Natural killer cell treated with Interleukin-12 subunit alpha and Interleukin-12 subunit beta and Interleukin-15 and Interleukin-18, amount 100 ng/mL, for 72 hours (primary cell): ENCODE measurements at regions not wholly inside any gene's neighbourhood (a gene's known extent, or its start where the extent isn't known, plus 50 kb on each side); places are given as distances from the start of the nearest gene placed in this dataset.

Experiments
- ATAC-seq, 2 donors: fragments of 150-1000 bp; cut with Tn5 transposase in 1 of 2; sonication (Bioruptor Pico), chemical (Tn5 transposase) in 1 of 2; 2 replicates each; pipeline ENCODE4 v1.10.0; 2021
- DNase-seq: peaks from one replicate; pipeline ENCODE4 v3.0.0; 2022; ENCODE audit warnings: low spot score
- H3K27ac Mint-ChIP-seq, 2 donors: 1 replicate in 1 of 2; 2 replicates in 1 of 2; pipeline ENCODE4 v1.8.0; 2022; ENCODE audit warnings: mixed read lengths in 2 of 2, mild to moderate bottlenecking in 1 of 2, moderate library complexity in 1 of 2
- H3K27me3 Mint-ChIP-seq, 2 donors: 1 replicate in 1 of 2; 2 replicates in 1 of 2; pipeline ENCODE4 v1.8.0; 2022; ENCODE audit warnings: mixed read lengths in 2 of 2
- H3K36me3 Mint-ChIP-seq: one replicate; pipeline ENCODE4 v1.8.0; 2022; ENCODE audit warnings: mixed read lengths
- H3K4me1 Mint-ChIP-seq, 2 donors: 1 replicate in 1 of 2; 2 replicates in 1 of 2; pipeline ENCODE4 v1.8.0; 2022; ENCODE audit warnings: low read depth in 2 of 2, mixed read lengths in 2 of 2, mild to moderate bottlenecking in 1 of 2
- H3K4me3 Mint-ChIP-seq: one replicate; pipeline ENCODE4 v1.8.0; 2022; ENCODE audit warnings: mixed read lengths
- H3K9me3 Mint-ChIP-seq: 2 replicates; pipeline ENCODE4 v1.8.0; 2022; ENCODE audit warnings: mixed read lengths

DNA sequence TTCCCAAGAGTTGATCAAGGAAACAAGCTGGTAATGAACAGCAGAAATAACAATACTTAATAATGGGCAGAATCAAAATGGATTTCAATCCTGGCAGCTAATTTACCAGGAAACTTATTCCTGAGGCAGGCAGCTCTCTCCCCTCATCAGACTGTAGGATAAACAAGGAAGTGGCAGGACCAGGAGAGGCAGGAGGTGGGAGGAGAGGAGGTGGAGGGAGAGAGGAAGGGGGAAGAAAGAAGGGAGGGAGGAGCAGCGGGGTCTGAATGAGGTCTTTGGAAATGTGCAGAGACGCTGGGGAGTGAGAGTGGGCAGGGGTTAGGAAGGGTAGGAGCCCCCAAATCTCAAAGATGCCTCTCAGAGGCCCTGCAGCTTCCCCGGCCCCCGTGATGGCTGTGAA is 231.5 kb downstream of the BCOR start:
- H3K36me3 Mint-ChIP-seq: no peaks in the 10 kb centered on the region
- peaks cover 32 to 34% of the 10 kb centered on the region in 2 donors for H3K4me1 Mint-ChIP-seq
- H3K4me3 Mint-ChIP-seq: no peak overlapping the region
- DNase-seq (no peak), ATAC-seq (no peak)
- no peaks in the 10 kb centered on the region for H3K9me3 Mint-ChIP-seq
- H3K27me3 Mint-ChIP-seq: peaks cover 0 to 16% of the 10 kb centered on the region in 2 donors
- H3K27ac Mint-ChIP-seq: peak overlapping the region in 1 of 2 donors; percentile 52

DNA sequence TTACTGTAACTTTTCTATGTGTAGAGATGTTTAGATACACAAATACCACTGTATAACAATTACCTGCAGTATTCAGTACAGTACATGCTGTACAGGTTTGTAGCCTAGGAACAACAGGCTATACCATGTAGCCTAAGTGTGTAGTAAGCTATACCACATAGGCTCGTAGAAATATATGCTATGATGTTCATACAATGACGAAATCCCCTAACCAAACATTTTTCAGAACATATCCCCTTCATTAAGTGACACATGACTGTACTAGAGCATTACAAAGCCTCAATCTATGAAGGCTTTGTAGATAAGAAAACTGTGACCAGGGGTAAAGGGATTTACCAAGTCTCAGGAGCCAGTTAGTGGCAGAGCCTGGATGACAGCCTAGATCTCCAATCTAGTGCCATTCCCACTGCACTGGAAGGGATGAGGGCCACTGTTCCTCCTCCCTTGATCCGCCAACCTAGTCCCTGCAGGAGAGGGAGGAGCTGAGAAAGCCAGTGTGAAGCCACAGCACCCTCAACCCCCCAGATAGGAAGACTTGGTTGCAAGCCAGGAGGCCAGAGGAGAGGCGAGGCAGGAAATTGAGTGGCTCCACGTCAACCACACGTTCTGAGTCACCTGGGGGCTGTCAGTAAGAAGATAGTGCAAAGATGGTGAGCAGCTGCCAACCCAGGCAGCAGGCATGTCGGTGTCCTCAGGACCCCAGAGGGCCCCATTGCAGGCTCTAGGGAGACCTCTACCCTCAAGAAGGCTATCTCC is 227.7 kb downstream of the BCOR start:
- Mint-ChIP-seq H3K36me3 (peaks cover 4% of the 10 kb centered on the region), H3K4me3 (peak overlapping the region; percentile 64), H3K27me3 (peaks cover 0 to 21% of the 10 kb centered on the region in 2 donors), H3K4me1 (peaks cover 44 to 46% of the 10 kb centered on the region in 2 donors), H3K27ac (peak overlapping the region; percentile 92 to 95), H3K9me3 (peaks cover 3% of the 10 kb centered on the region)
- ATAC-seq (peak; percentile 82 to 84), DNase-seq (peak; percentile 85)

- peak overlapping the region in 1 of 2 donors; percentile 95 for H3K27ac Mint-ChIP-seq
- H3K4me1 Mint-ChIP-seq: peaks cover 49 to 54% of the 10 kb centered on the region in 2 donors
- peaks cover 4% of the 10 kb centered on the region for H3K36me3 Mint-ChIP-seq
- H3K9me3 Mint-ChIP-seq: peaks cover 3% of the 10 kb centered on the region
- H3K4me3 Mint-ChIP-seq: peak overlapping the region; percentile 64
- ATAC-seq (no peak), DNase-seq (no peak)
- H3K27me3 Mint-ChIP-seq: peaks cover 0 to 28% of the 10 kb centered on the region in 2 donors
Measured at GRCh38 chrX:39871648-39872047, 226.1 kb downstream of the BCOR start.

DNA sequence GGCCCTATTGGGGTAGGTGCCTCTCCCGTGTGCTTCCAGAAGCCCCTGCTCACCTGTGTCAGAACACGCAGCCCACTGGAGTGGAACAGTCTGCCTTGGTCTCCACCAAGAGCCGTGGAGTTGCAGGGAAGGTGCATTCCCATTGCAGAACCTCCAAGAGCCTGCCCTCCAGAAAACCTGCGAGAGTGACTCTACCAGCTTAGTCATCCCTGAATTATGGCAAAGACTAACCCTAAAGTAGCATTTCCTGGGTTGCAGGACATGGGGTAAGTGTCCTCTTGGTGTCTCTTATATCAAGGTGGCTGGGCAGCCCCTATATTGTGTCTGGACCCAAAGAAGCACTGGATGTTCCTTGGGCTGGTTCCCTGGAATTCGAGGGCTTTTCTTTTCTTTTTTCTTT is 224.6 kb downstream of the BCOR start:
- Mint-ChIP-seq H3K27me3 (peaks cover 0 to 25% of the 10 kb centered on the region in 2 donors), H3K4me3 (peak overlapping the region; percentile 73), H3K4me1 (peaks cover 49 to 55% of the 10 kb centered on the region in 2 donors), H3K36me3 (peaks cover 4% of the 10 kb centered on the region), H3K9me3 (peaks cover 3% of the 10 kb centered on the region), H3K27ac (peak overlapping the region; percentile 87 to 95)
- no peak for DNase-seq
- peak in 1 of 2 donors; percentile 11 for ATAC-seq

- H3K9me3 Mint-ChIP-seq: peaks cover 3% of the 10 kb centered on the region
- H3K27ac Mint-ChIP-seq: peak overlapping the region; percentile 92 to 95
- ATAC-seq: peak; percentile 82 to 92
- peak; percentile 91 for DNase-seq
- peak overlapping the region; percentile 77 for H3K4me3 Mint-ChIP-seq
- H3K27me3 Mint-ChIP-seq: peaks cover 0 to 27% of the 10 kb centered on the region in 2 donors
- peaks cover 4% of the 10 kb centered on the region for H3K36me3 Mint-ChIP-seq
- peaks cover 40 to 50% of the 10 kb centered on the region in 2 donors for H3K4me1 Mint-ChIP-seq
Measured at GRCh38 chrX:39874202-39874816, 223.4 kb downstream of the BCOR start.

DNA sequence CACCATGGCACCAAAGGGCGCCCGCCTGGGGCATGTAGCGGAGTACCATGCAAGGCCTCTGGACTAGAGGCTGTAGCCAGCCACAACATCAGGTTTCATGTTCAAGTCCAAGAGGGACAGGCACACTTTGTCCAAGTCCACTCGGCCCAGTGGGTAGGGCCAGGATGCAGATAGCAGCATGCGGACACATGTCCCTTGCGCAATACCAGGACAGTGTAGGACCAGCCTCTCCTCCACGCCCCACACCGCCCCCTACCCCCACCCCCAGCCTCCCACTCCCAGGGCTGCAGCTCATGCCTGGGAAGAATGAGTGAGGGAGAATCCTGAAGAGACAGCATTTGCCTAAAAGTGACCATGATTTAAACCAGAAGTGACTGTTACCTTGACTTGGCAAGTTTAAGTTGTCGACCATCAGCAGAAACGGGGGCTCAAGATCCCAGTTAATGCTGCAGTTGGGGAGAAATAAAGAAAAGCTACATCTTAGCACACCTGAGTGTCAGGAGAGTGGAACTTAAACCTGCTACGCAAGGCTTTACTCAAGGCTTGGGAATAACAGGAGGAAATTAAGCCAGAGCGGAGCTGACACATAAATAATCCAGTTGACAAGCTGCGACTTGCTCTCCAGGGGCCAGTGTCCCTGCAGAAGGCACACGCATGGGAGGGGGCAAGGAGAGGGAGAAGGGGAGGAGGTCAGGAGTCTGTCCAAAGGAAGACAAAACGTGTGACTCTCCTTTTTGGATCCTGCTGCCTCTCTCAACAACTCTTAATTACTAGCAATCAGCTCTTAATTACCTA is 221.7 kb downstream of the BCOR start:
- Mint-ChIP-seq H3K27me3 (peaks cover 0 to 25% of the 10 kb centered on the region in 2 donors), H3K4me1 (peaks cover 29 to 42% of the 10 kb centered on the region in 2 donors), H3K27ac (peak overlapping the region in 1 of 2 donors; percentile 95), H3K9me3 (peaks cover 3% of the 10 kb centered on the region), H3K36me3 (peaks cover 4% of the 10 kb centered on the region), H3K4me3 (no peak overlapping the region)
- DNase-seq (no peak), ATAC-seq (no peak)

- Mint-ChIP-seq H3K27me3 (peaks cover 0 to 25% of the 10 kb centered on the region in 2 donors), H3K36me3 (peaks cover 5% of the 10 kb centered on the region), H3K4me1 (peaks cover 22 to 32% of the 10 kb centered on the region in 2 donors), H3K27ac (no peak overlapping the region), H3K4me3 (no peak overlapping the region), H3K9me3 (peaks cover 3% of the 10 kb centered on the region)
- ATAC-seq: no peak
- DNase-seq: no peak
Measured at GRCh38 chrX:39877905-39878304, 219.9 kb downstream of the BCOR start.

DNA sequence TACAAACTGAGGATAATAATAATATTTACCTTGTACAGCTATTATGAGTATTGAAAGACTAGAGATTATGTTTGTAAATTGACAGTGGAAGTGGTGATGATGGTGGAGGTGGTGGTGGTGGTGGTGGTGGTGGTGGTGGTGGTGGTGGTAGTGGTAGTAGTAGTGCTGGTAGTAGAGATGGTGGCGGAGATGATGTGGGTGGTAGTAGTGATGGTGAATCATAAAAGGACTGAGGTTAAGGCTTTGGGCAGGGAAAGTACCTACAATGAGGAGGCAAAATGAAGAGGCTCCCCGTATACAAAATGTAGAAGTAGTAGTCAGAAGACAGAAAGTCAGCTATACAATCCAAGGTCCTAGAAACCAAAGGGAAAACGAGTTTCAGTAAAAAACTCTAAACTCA is 214.1 kb downstream of the BCOR start:
- ATAC-seq: peak; percentile 93 to 96
- Mint-ChIP-seq H3K9me3 (peaks cover 7% of the 10 kb centered on the region), H3K36me3 (peaks cover 13% of the 10 kb centered on the region), H3K27ac (peak overlapping the region; percentile 11 to 68), H3K4me1 (peaks cover 15 to 21% of the 10 kb centered on the region in 2 donors), H3K4me3 (peak overlapping the region; percentile 75), H3K27me3 (peaks cover 0 to 17% of the 10 kb centered on the region in 2 donors)
- DNase-seq: peak; percentile 73

DNA sequence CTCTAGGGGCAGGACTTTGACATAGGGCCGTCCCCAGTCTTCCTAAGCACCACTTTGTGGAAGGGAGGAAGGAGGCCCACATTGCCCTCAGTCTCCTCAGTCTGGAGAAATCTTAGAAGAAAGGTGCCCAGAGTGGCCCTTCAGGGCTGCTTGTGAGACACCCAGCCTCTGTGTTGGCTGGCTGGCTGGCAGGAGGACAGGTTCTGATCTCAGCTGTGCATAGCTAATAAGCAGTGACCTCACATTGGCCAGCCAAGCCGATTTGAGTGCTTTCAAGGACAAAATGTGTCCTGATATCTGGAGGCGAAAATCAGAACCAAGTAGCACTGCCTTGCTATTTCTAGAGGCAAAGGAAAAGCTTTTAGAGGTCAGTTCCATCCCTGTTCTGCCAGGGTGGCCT is 211.5 kb downstream of the BCOR start:
- Mint-ChIP-seq H3K27ac (no peak overlapping the region), H3K36me3 (peaks cover 13% of the 10 kb centered on the region), H3K9me3 (peaks cover 7% of the 10 kb centered on the region), H3K4me3 (no peak overlapping the region), H3K27me3 (peaks cover 0 to 24% of the 10 kb centered on the region in 2 donors), H3K4me1 (peaks cover 14 to 21% of the 10 kb centered on the region in 2 donors)
- DNase-seq (no peak), ATAC-seq (no peak)

DNA sequence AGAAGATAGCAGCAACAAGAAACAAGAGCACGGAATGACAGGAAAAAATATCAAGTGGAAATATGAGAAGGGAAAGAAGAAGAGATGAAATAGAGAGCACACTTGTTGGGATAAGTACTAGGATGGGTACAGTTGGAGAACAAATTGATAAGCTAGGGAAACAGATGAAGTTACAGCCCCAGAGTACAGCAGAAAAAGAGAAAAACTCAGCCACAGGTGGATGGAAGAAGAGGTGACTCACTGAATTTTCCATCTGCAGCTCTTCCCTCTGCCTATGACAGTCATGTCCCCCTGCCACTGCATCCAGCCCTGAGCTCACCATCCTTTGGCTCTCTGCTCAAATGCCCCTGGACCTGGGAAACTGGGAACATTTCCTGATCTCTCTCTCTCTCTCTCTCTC is 209.0 kb downstream of the BCOR start:
- peaks cover 3% of the 10 kb centered on the region for H3K9me3 Mint-ChIP-seq
- no peak overlapping the region for H3K27ac Mint-ChIP-seq
- no peak for ATAC-seq
- no peak overlapping the region for H3K4me3 Mint-ChIP-seq
- DNase-seq: no peak
- H3K27me3 Mint-ChIP-seq: peaks cover 0 to 31% of the 10 kb centered on the region in 2 donors
- H3K4me1 Mint-ChIP-seq: peaks cover 12% of the 10 kb centered on the region in 2 donors
- peaks cover 4% of the 10 kb centered on the region for H3K36me3 Mint-ChIP-seq

DNA sequence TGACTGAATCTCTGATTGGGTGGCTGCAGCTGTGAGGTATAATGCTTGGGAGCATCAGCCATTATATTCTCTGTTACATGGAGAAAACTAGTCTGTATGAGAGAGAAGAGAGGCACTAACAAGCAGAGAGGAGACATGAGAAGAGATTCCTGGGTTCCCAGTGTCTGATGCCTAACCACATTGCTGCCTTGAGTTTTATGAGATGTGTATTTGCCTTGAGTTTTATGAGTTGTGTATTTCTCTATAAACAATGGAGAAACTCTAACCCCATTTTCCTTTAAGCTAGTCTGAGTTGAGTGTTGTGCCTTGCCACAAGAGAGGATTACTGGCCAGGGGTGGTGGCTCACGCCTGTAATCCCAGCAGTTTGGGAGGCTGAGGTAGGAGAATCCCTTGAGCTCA is 208.1 kb downstream of the BCOR start:
- peaks cover 2 to 5% of the 10 kb centered on the region in 2 donors for H3K4me1 Mint-ChIP-seq
- H3K9me3 Mint-ChIP-seq: no peaks in the 10 kb centered on the region
- H3K4me3 Mint-ChIP-seq: no peak overlapping the region

DNA sequence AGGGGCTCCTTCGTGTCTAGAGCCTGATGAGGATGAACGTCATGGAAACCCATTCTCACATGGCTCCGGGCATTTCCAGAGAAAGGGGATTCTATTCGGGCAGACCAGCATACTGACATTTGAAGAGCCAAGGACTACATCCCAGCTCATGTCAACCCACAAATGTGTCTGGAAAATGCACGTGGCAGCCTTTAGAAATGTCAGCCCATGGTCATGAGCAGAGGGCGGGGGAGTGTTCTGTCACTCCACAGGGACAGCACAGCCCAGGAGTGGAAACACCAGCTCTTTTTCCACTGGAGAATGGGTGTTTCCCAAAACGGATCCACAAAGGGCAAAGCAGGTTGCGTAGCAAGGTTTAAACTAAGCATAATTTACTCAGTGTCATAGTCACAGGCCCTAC is 207.0 kb downstream of the BCOR start:
- H3K4me3 Mint-ChIP-seq: no peak overlapping the region
- H3K4me1 Mint-ChIP-seq: peaks cover 0 to 4% of the 10 kb centered on the region in 2 donors
- no peaks in the 10 kb centered on the region for H3K36me3 Mint-ChIP-seq
- DNase-seq (no peak), ATAC-seq (no peak)
- H3K9me3 Mint-ChIP-seq: no peaks in the 10 kb centered on the region
- peaks cover 0 to 31% of the 10 kb centered on the region in 2 donors for H3K27me3 Mint-ChIP-seq
- no peak overlapping the region for H3K27ac Mint-ChIP-seq

More for the DNA sequence above, 208.1 kb downstream of the BCOR start:
- H3K36me3 Mint-ChIP-seq: no peaks in the 10 kb centered on the region
- H3K27ac Mint-ChIP-seq: no peak overlapping the region
- DNase-seq (no peak), ATAC-seq (no peak)
- H3K27me3 Mint-ChIP-seq: peaks cover 0 to 25% of the 10 kb centered on the region in 2 donors

GRCh38 chrX:39891781-39892180 is 206.0 kb downstream of the BCOR start:
- Mint-ChIP-seq H3K36me3 (no peaks in the 10 kb centered on the region), H3K27me3 (peaks cover 0 to 34% of the 10 kb centered on the region in 2 donors), H3K27ac (no peak overlapping the region), H3K4me1 (peaks cover 0 to 4% of the 10 kb centered on the region in 2 donors), H3K4me3 (no peak overlapping the region), H3K9me3 (no peaks in the 10 kb centered on the region)
- ATAC-seq (no peak), DNase-seq (no peak)
